Gastroesophageal sphincter (tissue), 3 donors: ENCODE measurements at regions not wholly inside any gene's neighbourhood (a gene's known extent, or its start where the extent isn't known, plus 50 kb on each side); places are given as distances from the start of the nearest gene placed in this dataset.

ENCODE experiments used
- EP300 ChIP-seq: sonication (generic); formaldehyde crosslinking; IDR thresholded peaks from one replicate; pipeline ENCODE4 v1.6.1; 2017; ENCODE audit warnings: antibody characterized with exemption, mild to moderate bottlenecking
- POLR2A ChIP-seq, 2 donors: fragments of 450-650 bp; IDR thresholded peaks; one replicate each; pipeline ENCODE4 v1.6.1; 2017; ENCODE audit warnings: antibody characterized with exemption in 2 of 2, mild to moderate bottlenecking in 2 of 2, moderate library complexity in 1 of 2
- POLR2AphosphoS5 ChIP-seq: sonication (generic); formaldehyde crosslinking; IDR thresholded peaks from one replicate; pipeline ENCODE4 v1.6.1; 2017; ENCODE audit warnings: antibody characterized with exemption
- TF ChIP-seq, protein P1 (sequence below), 4 experiments: fragments of 200-600 bp in 2 of 4; fragments of 450-650 bp in 2 of 4; sonication (generic) in 1 of 4; IDR thresholded peaks; one replicate each; pipeline ENCODE4 v1.5.1; 2017 to 2019; ENCODE audit warnings: antibody characterized with exemption in 4 of 4, mild to moderate bottlenecking in 2 of 4, moderate library complexity in 2 of 4

DNA sequence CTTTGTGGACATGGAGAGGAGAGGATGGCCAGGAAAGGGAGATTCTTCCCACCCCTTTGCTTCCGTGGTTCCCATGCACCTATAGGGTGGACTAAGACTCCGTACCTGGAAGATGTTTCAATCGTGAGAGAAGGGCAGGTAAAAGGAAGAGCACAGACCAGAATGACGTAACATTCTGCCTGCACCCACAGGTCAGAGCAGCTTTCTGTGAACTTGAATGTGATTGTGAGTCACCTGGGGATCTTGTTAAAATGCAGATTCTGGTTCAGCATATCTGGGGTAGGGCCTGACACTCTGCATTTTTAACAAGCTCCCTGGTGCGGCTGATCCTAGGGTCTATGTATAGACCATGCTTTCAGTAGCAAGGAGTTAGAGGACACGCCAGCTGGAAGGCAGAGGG is 164.1 kb upstream of the SGK1 start:
- TF ChIP-seq, protein P1, sequence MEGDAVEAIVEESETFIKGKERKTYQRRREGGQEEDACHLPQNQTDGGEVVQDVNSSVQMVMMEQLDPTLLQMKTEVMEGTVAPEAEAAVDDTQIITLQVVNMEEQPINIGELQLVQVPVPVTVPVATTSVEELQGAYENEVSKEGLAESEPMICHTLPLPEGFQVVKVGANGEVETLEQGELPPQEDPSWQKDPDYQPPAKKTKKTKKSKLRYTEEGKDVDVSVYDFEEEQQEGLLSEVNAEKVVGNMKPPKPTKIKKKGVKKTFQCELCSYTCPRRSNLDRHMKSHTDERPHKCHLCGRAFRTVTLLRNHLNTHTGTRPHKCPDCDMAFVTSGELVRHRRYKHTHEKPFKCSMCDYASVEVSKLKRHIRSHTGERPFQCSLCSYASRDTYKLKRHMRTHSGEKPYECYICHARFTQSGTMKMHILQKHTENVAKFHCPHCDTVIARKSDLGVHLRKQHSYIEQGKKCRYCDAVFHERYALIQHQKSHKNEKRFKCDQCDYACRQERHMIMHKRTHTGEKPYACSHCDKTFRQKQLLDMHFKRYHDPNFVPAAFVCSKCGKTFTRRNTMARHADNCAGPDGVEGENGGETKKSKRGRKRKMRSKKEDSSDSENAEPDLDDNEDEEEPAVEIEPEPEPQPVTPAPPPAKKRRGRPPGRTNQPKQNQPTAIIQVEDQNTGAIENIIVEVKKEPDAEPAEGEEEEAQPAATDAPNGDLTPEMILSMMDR (IDR thresholded peaks at IDR 0.05) = no peak
- TF ChIP-seq EP300 = no peak
- TF ChIP-seq POLR2A (IDR thresholded peaks at IDR 0.05) = no peak
- no peak for TF ChIP-seq POLR2AphosphoS5
